OCI-LY3 (cell line): ENCODE measurements at regions not wholly inside any gene's neighbourhood (a gene's known extent, or its start where the extent isn't known, plus 50 kb on each side); places are given as distances from the start of the nearest gene placed in this dataset.

Experiments
- H2AFZ ChIP-seq: fragments of 200-600, 300-600 bp; shearing (Covaris generic); 2 replicates; pipeline ENCODE4 v1.6.0; 2014; ENCODE audit warnings: antibody characterized with exemption, low read depth, low read length
- H3K27ac ChIP-seq: fragments of 200-600, 300-600 bp; sonication (generic); 2 replicates; pipeline ENCODE4 v1.5.1; 2014; ENCODE audit warnings: mild to moderate bottlenecking, low read length, moderate library complexity, mixed read lengths
- H3K27me3 ChIP-seq: fragments of 200-600, 300-600 bp; sonication (generic); 2 replicates; pipeline ENCODE4 v1.6.1; 2014; ENCODE audit warnings: low read depth, low read length, mixed read lengths
- H3K36me3 ChIP-seq: fragments of 200-600, 300-600 bp; sonication (generic); replicated peaks from 2 replicates; pipeline ENCODE3; 2014; ENCODE audit warnings: low read depth, low read length, mixed read lengths
- H3K4me1 ChIP-seq: fragments of 300-600, 200-600 bp; sonication (generic); 2 replicates; pipeline ENCODE4 v1.6.1; 2014; ENCODE audit warnings: low read length, mixed read lengths
- H3K4me2 ChIP-seq: fragments of 200-600, 300-600 bp; sonication (generic); 2 replicates; pipeline ENCODE4 v1.6.1; 2014; ENCODE audit warnings: low read length, mixed read lengths
- H3K4me3 ChIP-seq: fragments of 300-600, 200-600 bp; sonication (generic); 2 replicates; pipeline ENCODE4 v1.5.1; 2014; ENCODE audit warnings: antibody characterized with exemption, mild to moderate bottlenecking, low read length, moderate library complexity
- H3K79me2 ChIP-seq: fragments of 300-600, 200-600 bp; shearing (Covaris generic); 2 replicates; pipeline ENCODE4 v1.6.1; 2014; ENCODE audit warnings: mild to moderate bottlenecking, low read length, mixed read lengths
- H3K9ac ChIP-seq: fragments of 300-600, 200-600 bp; shearing (Covaris generic); 2 replicates; pipeline ENCODE4 v1.6.0; 2014; ENCODE audit warnings: mild to moderate bottlenecking, low read length, moderate library complexity
- H3K9me3 ChIP-seq: fragments of 200-600, 300-600 bp; shearing (Covaris generic); 2 replicates; pipeline ENCODE4 v1.6.1; 2014; ENCODE audit warnings: low read length, mixed read lengths; ENCODE audit not compliant: insufficient read depth
- H4K20me1 ChIP-seq: fragments of 200-600, 300-600 bp; sonication (generic); 2 replicates; pipeline ENCODE4 v1.6.1; 2016; ENCODE audit warnings: low read length, mixed read lengths; ENCODE audit not compliant: insufficient read depth
- EZH2phosphoT487 ChIP-seq: fragments of 200-600 bp; shearing (Covaris generic); IDR thresholded peaks from 2 replicates; pipeline ENCODE4 v1.6.1; 2018; ENCODE audit warnings: antibody characterized with exemption, mixed run types, low read depth
- TF ChIP-seq, protein P1 (sequence below): fragments of 200-600, 300-600 bp; sonication (generic); IDR thresholded peaks from 2 replicates; pipeline ENCODE4 v1.5.1; 2014; ENCODE audit warnings: antibody characterized with exemption, low read length, low read depth

- H3K79me2 ChIP-seq = no peaks in the 10 kb centered on the region
- H3K36me3 ChIP-seq = peaks cover 30% of the 10 kb centered on the region
- H3K4me3 ChIP-seq = no peak overlapping the region
- no peaks in the 10 kb centered on the region for H4K20me1 ChIP-seq
- no peak overlapping the region for H3K9ac ChIP-seq
- H3K27ac ChIP-seq = no peak overlapping the region
- no peak overlapping the region for H2AFZ ChIP-seq
- H3K4me2 ChIP-seq = no peak overlapping the region
- no peaks in the 10 kb centered on the region for H3K27me3 ChIP-seq
- peaks cover 28% of the 10 kb centered on the region for H3K9me3 ChIP-seq
- no peak for TF ChIP-seq EZH2phosphoT487
- TF ChIP-seq, protein P1, sequence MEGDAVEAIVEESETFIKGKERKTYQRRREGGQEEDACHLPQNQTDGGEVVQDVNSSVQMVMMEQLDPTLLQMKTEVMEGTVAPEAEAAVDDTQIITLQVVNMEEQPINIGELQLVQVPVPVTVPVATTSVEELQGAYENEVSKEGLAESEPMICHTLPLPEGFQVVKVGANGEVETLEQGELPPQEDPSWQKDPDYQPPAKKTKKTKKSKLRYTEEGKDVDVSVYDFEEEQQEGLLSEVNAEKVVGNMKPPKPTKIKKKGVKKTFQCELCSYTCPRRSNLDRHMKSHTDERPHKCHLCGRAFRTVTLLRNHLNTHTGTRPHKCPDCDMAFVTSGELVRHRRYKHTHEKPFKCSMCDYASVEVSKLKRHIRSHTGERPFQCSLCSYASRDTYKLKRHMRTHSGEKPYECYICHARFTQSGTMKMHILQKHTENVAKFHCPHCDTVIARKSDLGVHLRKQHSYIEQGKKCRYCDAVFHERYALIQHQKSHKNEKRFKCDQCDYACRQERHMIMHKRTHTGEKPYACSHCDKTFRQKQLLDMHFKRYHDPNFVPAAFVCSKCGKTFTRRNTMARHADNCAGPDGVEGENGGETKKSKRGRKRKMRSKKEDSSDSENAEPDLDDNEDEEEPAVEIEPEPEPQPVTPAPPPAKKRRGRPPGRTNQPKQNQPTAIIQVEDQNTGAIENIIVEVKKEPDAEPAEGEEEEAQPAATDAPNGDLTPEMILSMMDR = no peak
- H3K4me1 ChIP-seq = peaks cover 26% of the 10 kb centered on the region
Measured at GRCh38 chr2:8242739-8243138, 439.1 kb upstream of the ID2 start.

- peaks cover 32% of the 10 kb centered on the region for H3K36me3 ChIP-seq
- H3K79me2 ChIP-seq = no peaks in the 10 kb centered on the region
- TF ChIP-seq, protein P1 = no peak
- TF ChIP-seq EZH2phosphoT487 = no peak
- H3K4me2 ChIP-seq = no peak overlapping the region
- no peak overlapping the region for H3K4me3 ChIP-seq
- H3K4me1 ChIP-seq = peaks cover 33% of the 10 kb centered on the region
- no peaks in the 10 kb centered on the region for H3K27me3 ChIP-seq
- no peaks in the 10 kb centered on the region for H4K20me1 ChIP-seq
- peaks cover 28% of the 10 kb centered on the region for H3K9me3 ChIP-seq
- no peak overlapping the region for H2AFZ ChIP-seq
- no peak overlapping the region for H3K27ac ChIP-seq
- no peak overlapping the region for H3K9ac ChIP-seq
Measured at GRCh38 chr2:8243748-8244400, 438.0 kb upstream of the ID2 start.

- Histone ChIP-seq H3K9me3 (peaks cover 28% of the 10 kb centered on the region), H3K27ac (no peak overlapping the region)
- TF ChIP-seq, protein P1 = no peak
- no peak for TF ChIP-seq EZH2phosphoT487
Measured at GRCh38 chr2:8244639-8245038, 437.2 kb upstream of the ID2 start.

DNA sequence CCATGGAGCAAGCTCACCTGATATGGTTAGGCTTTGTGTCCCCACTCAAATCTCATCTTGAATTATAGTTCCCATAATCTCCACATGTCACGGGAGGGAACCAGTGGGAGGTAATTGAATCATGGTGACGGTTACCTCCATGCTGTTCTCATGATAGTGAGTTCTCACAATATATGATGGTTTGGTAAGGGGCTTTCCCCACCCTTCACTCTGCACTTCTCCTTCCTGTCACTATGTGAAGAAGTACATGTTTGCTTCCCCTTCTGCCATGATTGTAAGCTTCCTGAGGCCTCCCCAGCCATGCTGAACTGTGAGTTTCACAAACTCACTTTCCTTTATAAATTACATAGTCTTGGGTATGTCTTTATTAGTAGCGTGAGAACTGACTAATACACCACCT lies 435.7 kb upstream of the ID2 start:
- Histone ChIP-seq H3K4me2 (no peak overlapping the region), H3K27ac (no peak overlapping the region), H3K9me3 (peaks cover 37% of the 10 kb centered on the region), H3K4me3 (no peak overlapping the region), H3K4me1 (peaks cover 22% of the 10 kb centered on the region), H3K27me3 (no peaks in the 10 kb centered on the region), H4K20me1 (no peaks in the 10 kb centered on the region), H3K9ac (no peak overlapping the region), H3K79me2 (no peaks in the 10 kb centered on the region), H2AFZ (no peak overlapping the region), H3K36me3 (peaks cover 33% of the 10 kb centered on the region)
- no peak for TF ChIP-seq EZH2phosphoT487
- TF ChIP-seq, protein P1 = no peak

More at GRCh38 chr2:8244639-8245038, 437.2 kb upstream of the ID2 start:
- H2AFZ ChIP-seq = no peak overlapping the region
- H3K36me3 ChIP-seq = peaks cover 33% of the 10 kb centered on the region
- H3K4me3 ChIP-seq = no peak overlapping the region
- no peak overlapping the region for H3K9ac ChIP-seq
- H4K20me1 ChIP-seq = no peaks in the 10 kb centered on the region
- peaks cover 28% of the 10 kb centered on the region for H3K4me1 ChIP-seq
- H3K4me2 ChIP-seq = no peak overlapping the region
- no peaks in the 10 kb centered on the region for H3K79me2 ChIP-seq
- H3K27me3 ChIP-seq = no peaks in the 10 kb centered on the region
